Loucy (cell line): ENCODE measurements at regions not wholly inside any gene's neighbourhood (a gene's known extent, or its start where the extent isn't known, plus 50 kb on each side); places are given as distances from the start of the nearest gene placed in this dataset.

ENCODE experiments used
- H2AFZ ChIP-seq: fragments of 200-600 bp; sonication (generic); 2 replicates; pipeline ENCODE4 v1.6.0; 2016; ENCODE audit warnings: antibody characterized with exemption, mild to moderate bottlenecking, low read length, moderate library complexity
- H3F3A ChIP-seq: fragments of 200-600 bp; 2 replicates; pipeline ENCODE4 v1.6.0; 2016; ENCODE audit warnings: antibody characterized with exemption, low read depth, mild to moderate bottlenecking
- H3K27me3 ChIP-seq: fragments of 200-600 bp; sonication (generic); 2 replicates; pipeline ENCODE4 v1.6.1; 2014; ENCODE audit warnings: low read length, mild to moderate bottlenecking; ENCODE audit not compliant: insufficient read depth, poor library complexity, severe bottlenecking
- H3K36me3 ChIP-seq: fragments of 200-600 bp; sonication (generic); 2 replicates; pipeline ENCODE4 v1.6.1; 2016; ENCODE audit warnings: low read length; ENCODE audit not compliant: insufficient read depth
- H3K4me1 ChIP-seq: fragments of 200-600 bp; sonication (generic); 2 replicates; pipeline ENCODE4 v1.5.1; 2014; ENCODE audit warnings: low read length, mild to moderate bottlenecking; ENCODE audit not compliant: insufficient read depth, poor library complexity, severe bottlenecking
- H3K4me2 ChIP-seq: fragments of 200-600 bp; sonication (generic); 2 replicates; pipeline ENCODE4 v1.6.0; 2014; ENCODE audit warnings: antibody characterized with exemption, low read length, low read depth, mild to moderate bottlenecking; ENCODE audit not compliant: poor library complexity, severe bottlenecking
- H3K4me3 ChIP-seq: fragments of 200-600 bp; sonication (generic); 2 replicates; pipeline ENCODE4 v1.5.1; 2014; ENCODE audit warnings: low read length, mild to moderate bottlenecking, mixed read lengths; ENCODE audit not compliant: poor library complexity, severe bottlenecking
- H3K79me2 ChIP-seq: fragments of 200-600 bp; sonication (generic); 2 replicates; pipeline ENCODE4 v1.6.1; 2014; ENCODE audit warnings: low read length; ENCODE audit not compliant: insufficient read depth
- H3K9ac ChIP-seq: fragments of 200-600 bp; sonication (generic); 2 replicates; pipeline ENCODE4 v1.6.0; 2014; ENCODE audit warnings: mild to moderate bottlenecking, low read depth, low read length, moderate library complexity; ENCODE audit not compliant: poor library complexity, severe bottlenecking
- H3K9me2 ChIP-seq: fragments of 200-600 bp; sonication (generic); replicated peaks from 2 replicates; pipeline ENCODE4 v1.6.1; 2016; ENCODE audit warnings: low read depth, low read length, mixed read lengths
- H3K9me3 ChIP-seq: fragments of 200-600 bp; sonication (generic); 2 replicates; pipeline ENCODE4 v1.6.1; 2014; ENCODE audit warnings: mild to moderate bottlenecking, antibody characterized with exemption, low read length, low read depth; ENCODE audit not compliant: insufficient read depth
- H4K20me1 ChIP-seq: fragments of 200-600 bp; sonication (generic); 2 replicates; pipeline ENCODE4 v1.6.0; 2014; ENCODE audit warnings: antibody characterized with exemption, low read length, mild to moderate bottlenecking; ENCODE audit not compliant: insufficient read depth, poor library complexity, severe bottlenecking
- CTCF ChIP-seq: fragments of 200-600 bp; sonication (generic); conservative IDR thresholded peaks from 2 replicates; pipeline ENCODE4 v1.5.1; 2014; ENCODE audit warnings: mild to moderate bottlenecking, antibody characterized with exemption, low read length
- EZH2phosphoT487 ChIP-seq: fragments of 200-600 bp; IDR thresholded peaks from 2 replicates; pipeline ENCODE4 v1.6.1; 2018; ENCODE audit warnings: antibody characterized with exemption, mild to moderate bottlenecking, moderate library complexity, borderline replicate concordance

GRCh38 chr11:116189408-116190170 lies 583.2 kb downstream of the BUD13 start:
- no peaks in the 10 kb centered on the region for H3K36me3 ChIP-seq
- no peaks in the 10 kb centered on the region for H3K79me2 ChIP-seq
- no peaks in the 10 kb centered on the region for H3F3A ChIP-seq
- H2AFZ ChIP-seq, result no peak overlapping the region
- H3K4me3 ChIP-seq, result no peak overlapping the region
- no peaks in the 10 kb centered on the region for H3K9me3 ChIP-seq
- H3K9me2 ChIP-seq, result no peaks in the 10 kb centered on the region
- H3K27me3 ChIP-seq, result no peaks in the 10 kb centered on the region
- no peaks in the 10 kb centered on the region for H3K4me1 ChIP-seq
- TF ChIP-seq CTCF (no peak), EZH2phosphoT487 (no peak)
- H3K9ac ChIP-seq, result no peak overlapping the region
- H3K4me2 ChIP-seq, result no peak overlapping the region
- H4K20me1 ChIP-seq, result no peaks in the 10 kb centered on the region

GRCh38 chr11:116188350-116188749 lies 584.4 kb downstream of the BUD13 start:
- no peak overlapping the region for H2AFZ ChIP-seq
- H3K27me3 ChIP-seq, result no peaks in the 10 kb centered on the region
- H3K79me2 ChIP-seq, result no peaks in the 10 kb centered on the region
- no peak overlapping the region for H3K4me3 ChIP-seq
- no peaks in the 10 kb centered on the region for H3K9me2 ChIP-seq
- H3K9me3 ChIP-seq, result no peaks in the 10 kb centered on the region
- no peaks in the 10 kb centered on the region for H3K4me1 ChIP-seq
- no peak for TF ChIP-seq CTCF
- no peak for TF ChIP-seq EZH2phosphoT487
- no peaks in the 10 kb centered on the region for H3F3A ChIP-seq
- no peak overlapping the region for H3K9ac ChIP-seq
- H4K20me1 ChIP-seq, result no peaks in the 10 kb centered on the region
- H3K4me2 ChIP-seq, result no peak overlapping the region
- no peaks in the 10 kb centered on the region for H3K36me3 ChIP-seq

- no peak for TF ChIP-seq EZH2phosphoT487
- H3K4me1 ChIP-seq, result no peaks in the 10 kb centered on the region
- no peak overlapping the region for H3K9ac ChIP-seq
- no peaks in the 10 kb centered on the region for H3K36me3 ChIP-seq
- no peaks in the 10 kb centered on the region for H3K27me3 ChIP-seq
- H3K4me3 ChIP-seq, result no peak overlapping the region
- H2AFZ ChIP-seq, result no peak overlapping the region
- no peaks in the 10 kb centered on the region for H4K20me1 ChIP-seq
- H3K9me2 ChIP-seq, result no peaks in the 10 kb centered on the region
- no peaks in the 10 kb centered on the region for H3K9me3 ChIP-seq
- no peak overlapping the region for H3K4me2 ChIP-seq
- no peaks in the 10 kb centered on the region for H3F3A ChIP-seq
- no peaks in the 10 kb centered on the region for H3K79me2 ChIP-seq
Observed at GRCh38 chr11:116187026-116187425, 585.8 kb downstream of the BUD13 start.

GRCh38 chr11:116185551-116185950 lies 587.2 kb downstream of the BUD13 start:
- H3K4me3 ChIP-seq, result no peak overlapping the region
- no peaks in the 10 kb centered on the region for H4K20me1 ChIP-seq
- no peak overlapping the region for H3K4me2 ChIP-seq
- no peak overlapping the region for H2AFZ ChIP-seq
- no peaks in the 10 kb centered on the region for H3K36me3 ChIP-seq
- H3K4me1 ChIP-seq, result no peaks in the 10 kb centered on the region
- no peaks in the 10 kb centered on the region for H3K79me2 ChIP-seq
- no peaks in the 10 kb centered on the region for H3F3A ChIP-seq
- no peaks in the 10 kb centered on the region for H3K9me2 ChIP-seq
- H3K9ac ChIP-seq, result no peak overlapping the region
- no peaks in the 10 kb centered on the region for H3K27me3 ChIP-seq
- TF ChIP-seq CTCF (no peak), EZH2phosphoT487 (no peak)
- H3K9me3 ChIP-seq, result no peaks in the 10 kb centered on the region
